GM19463 (cell line): ENCODE measurements at regions not wholly inside any gene's neighbourhood (a gene's known extent, or its start where the extent isn't known, plus 50 kb on each side); places are given as distances from the start of the nearest gene placed in this dataset.
"Not testable (repeated sequence)": the region's sequence is repeated elsewhere in the genome, so short reads cannot be mapped to it uniquely, and the experiment has no call there.

Source experiments
- ATAC-seq: cut with Tn5 transposase; IDR thresholded peaks from one replicate; pipeline ENCODE4 v1.9.1; 2021; ENCODE audit warnings: mild to moderate bottlenecking, moderate library complexity; ENCODE audit not compliant: unreplicated experiment

DNA sequence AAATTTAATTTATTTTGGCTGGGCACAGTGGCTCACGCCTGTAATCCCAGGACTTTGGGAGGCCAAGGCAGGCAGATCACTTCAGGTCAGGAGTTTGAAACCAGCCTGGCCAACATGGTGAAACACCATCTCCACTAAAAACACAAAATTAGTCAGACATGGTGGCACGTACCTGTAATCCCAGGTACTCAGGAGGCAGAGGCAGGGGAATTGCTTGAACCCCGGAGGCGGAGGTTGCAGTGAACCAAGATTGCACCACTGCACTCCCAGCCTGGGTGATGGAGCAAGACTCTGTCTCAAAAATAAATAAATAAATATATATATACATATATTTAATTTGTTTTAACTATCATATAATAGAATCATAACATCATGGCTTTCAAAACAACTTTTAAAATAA, 482.1 kb upstream of the AUTS2 start:
- ATAC-seq = not testable (repeated sequence)

DNA sequence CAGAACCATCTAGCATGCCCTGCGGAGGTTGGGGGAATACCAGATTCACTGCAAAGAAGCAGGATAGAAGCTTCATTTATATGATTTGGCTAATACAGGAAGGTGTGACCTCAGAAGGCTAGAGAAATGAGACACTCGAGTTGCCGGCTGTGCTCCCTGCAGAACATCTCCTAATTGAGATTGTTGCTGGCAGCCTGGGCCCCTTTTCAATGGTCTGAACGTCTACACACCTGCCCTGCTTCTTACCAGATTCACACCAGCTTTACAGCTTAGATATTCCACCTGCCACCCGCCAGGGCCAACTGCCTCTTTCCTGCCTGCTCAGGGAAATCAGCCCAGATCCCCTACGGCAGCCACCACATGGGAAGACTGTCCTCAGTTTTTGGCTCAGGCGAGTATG, 475.3 kb upstream of the AUTS2 start:
- no peak for ATAC-seq

DNA sequence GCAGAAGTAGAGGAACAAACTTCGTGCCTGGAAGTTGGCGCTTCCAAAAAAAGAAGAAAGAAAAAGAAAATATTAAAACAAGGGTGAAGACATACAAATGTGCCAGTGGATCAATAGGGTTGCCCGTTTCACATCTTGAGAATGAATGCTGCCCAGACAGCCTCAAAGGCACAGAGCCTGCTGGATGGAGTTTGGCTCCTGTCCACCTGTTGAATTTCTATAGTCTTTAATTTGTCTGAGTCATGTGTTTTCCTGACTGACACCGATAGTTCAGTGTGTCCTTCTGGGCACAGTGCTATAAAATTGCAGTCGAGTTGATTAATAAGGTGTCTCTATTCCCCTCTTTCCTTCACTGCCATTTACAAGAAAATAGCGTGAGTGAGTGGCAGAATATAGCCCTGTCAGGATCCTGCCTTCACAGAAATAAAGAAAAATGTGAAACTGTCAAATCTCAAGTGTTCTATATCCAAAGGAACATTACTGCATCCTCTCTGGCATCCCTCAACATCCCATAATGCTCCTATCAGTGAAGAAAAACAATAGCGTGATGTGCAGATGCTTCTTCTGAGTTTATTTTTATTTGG, 471.3 kb upstream of the AUTS2 start:
- ATAC-seq = no peak

DNA sequence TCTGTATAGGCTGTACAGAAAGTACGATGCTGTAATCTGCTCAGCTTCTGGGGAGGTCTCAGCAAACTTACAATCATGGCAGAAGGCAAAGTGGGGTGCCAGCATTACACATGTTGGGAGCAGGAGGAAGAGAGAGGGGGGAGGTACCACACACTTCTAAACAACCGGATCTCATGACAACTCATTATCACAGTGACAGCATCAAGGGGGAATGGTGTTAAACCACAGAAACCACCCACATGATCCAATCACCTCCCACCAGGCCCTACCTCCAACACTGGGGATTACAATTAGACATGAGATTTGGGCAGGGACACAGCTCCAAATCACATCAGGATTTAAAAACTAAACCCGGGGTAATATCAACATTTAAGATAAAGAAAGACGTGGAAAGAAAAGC, 468.8 kb upstream of the AUTS2 start:
- no peak for ATAC-seq

DNA sequence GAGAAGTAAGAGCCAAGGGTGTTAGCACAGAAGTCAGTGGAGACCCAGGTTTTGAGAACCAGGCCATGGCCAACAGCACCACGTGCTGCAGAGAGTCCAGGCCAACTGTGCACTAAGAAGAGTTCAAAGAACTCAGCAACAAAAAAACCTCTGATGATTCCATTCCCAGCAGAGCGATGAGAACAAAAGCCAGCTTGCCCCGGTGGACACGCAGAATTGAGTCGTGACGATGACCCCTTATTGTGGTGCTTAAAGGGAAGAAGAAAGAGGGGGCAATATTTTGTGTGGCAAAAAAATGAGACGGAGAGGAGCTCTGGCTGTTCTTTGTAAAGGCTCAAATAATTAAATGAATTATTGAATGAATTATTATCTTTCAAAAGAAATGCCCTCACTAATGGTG, 468.3 kb upstream of the AUTS2 start:
- ATAC-seq = no peak

DNA sequence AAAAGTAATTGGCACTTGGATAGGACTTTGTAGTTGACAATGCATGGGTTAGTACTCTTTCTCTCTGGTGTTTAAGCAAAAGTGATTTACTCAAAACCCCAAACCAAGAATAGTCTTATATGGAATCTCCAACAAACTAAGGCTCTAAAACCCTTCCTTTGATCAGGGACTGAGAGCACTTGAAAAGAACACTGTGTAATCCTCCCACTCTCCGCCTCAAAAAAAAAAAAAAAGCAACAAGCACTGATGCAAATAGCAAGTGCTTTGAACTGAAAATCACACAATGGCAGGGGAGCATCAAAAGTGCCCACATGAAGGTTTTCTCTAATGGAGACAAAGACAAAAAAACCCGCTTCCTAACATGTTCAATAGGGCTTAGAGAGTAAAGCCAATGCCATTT, 467.9 kb upstream of the AUTS2 start:
- no peak for ATAC-seq

DNA sequence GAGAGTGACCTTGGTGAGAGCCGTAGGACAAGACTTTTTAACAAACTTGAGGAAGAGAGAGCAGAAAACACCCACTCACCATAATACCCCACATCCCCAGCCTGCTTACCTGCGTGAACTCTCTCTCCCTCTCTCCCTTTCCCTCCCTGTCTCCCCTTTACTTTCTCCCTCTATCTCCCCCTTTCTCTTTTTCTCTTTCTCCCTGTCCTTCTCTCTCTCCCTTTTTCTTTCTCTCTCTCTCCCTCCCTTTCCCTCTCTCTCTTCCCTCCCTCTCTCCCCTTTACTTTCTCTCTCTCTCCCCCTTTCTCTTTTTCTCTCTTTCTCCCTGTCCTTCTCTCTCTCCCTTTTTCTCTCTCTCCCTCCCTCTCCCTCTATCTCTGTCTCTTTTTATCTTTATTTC, 464.0 kb upstream of the AUTS2 start:
- no peak for ATAC-seq

DNA sequence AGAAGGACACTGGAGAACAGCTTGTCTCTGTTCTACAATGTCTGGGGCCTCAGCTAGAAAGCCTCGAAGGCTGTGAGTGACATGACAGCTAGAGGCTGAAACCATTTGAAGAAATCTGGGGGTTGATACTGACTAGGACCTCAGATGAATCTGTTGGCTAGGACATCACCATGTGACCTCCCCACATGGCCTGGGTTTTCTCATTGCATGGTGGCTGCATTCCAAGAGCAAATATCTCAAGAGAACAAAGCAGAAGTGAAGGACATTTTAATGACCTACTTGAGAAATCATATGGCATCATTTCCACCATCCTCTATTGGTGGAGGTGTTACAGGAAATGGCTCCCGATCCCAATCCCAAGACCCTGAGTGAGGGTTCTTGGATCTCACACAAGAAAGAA, 450.6 kb upstream of the AUTS2 start:
- ATAC-seq = no peak

DNA sequence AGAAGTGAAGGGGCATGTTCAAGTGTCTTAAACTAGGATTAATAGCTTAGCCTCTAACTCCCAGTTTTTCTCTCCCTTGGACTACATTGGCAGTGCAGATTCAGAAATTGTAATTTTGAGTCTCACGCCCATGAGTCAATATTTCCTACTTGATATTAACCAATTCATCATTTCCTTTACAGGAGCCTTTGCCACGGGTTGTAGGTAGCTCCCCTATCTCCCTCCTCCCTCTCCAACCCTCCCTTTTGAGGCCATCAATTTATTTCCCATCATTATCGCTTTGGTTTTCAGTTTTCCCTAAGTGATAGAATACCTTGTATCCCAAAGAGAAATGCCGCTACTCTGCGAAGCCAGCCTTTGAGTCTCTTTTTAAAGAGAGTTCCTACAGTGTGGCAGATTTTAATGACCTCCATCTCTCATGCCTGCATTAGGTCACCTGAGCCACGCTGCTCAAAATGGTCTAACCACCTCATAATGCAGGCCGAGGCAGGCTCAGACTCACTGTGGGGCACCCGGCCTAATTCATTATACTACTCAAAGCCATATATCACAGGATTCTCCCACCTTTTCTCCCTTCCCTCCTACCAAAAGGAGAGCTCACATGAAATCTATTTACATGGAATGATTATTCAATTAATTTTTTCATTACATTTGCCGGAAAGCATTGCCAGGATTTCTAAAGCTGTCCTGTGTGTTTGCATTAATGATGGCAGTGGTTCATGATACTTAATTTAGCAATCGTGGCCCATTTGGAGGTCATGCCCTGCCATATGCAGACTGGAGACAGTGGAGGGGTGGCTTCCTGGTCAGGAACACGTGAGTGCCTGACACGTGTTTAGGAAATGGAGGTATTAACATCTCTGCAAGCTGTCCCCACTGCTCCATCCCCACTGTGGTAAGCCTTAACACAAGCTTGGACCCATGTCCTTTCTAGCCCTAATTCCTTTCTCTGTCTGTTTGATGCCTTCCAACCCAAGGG, 448.2 kb upstream of the AUTS2 start:
- ATAC-seq = no peak

DNA sequence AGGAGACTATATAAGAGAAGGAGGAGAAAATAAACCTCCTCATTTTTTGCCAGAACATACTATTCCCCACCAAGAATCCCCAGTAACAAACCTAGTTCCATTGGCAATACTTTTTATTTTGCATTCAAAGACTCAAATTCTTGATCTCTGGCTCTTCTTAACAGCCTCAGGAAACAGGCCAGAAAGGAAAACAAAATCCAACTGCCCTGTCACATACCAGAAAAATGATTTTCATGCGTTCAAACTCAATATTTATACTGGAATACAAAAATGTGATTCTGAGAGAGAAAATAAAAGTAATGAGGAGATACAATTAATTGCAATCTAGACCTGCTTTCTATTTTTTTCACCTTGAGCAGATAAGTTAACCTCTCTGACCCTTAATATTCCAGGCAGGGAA, 435.9 kb upstream of the AUTS2 start:
- no peak for ATAC-seq

DNA sequence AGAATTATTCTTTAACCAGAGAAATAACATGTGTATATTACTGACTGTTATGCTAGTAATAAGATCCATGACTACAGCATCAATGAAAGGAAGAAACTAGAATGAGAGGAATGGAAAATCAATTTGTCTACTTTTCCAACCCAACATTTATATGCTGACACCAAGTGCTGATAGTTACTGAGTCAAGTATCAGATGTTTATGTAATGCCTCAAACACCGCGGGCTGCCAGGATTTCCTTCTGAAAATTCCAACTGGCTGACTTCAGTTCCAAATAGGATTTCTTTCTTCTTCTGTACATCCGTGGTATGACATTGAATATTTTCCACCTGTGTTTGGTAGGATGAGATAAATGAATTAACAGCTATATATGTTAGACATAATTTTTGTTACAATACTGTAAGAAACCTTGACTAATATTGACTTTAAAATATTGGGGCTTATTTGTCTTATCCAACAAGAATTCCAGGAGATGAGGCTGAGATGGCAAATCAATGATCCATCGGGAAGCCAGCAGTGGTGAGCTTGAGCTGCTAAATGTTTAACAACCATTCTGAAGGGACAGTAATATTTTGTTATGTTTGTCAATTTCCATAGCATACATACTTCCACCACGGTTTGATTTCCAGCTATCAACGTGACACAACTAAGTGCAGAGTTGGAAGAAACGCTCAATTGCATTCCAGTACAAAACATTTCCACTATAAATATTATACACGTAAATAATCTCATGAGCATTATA, 435.2 kb upstream of the AUTS2 start:
- ATAC-seq = no peak

DNA sequence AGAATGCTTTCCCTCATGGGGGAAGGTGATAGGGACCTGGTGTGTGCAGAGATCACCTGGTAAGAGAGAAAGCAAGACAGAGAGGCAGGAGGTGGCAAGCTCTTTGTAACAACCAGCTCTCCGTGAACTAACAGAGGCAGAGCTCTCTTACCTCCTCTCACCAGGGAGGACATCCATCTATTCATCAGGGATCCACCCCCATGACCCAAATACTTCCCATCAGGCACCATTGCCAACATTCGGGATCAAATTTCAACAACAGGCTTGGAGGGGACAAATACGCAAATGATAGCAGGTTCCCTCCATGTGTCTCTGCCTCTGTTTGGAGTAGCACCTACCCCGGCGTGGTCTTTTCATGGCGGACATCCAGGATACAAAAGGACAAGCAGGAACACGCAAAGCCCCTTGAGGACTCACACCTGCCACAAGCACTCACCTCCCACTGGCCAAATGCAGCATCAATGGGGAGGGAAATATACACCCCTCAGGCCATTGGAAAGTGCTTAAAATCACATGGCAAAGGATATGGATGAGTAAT, 431.2 kb upstream of the AUTS2 start:
- no peak for ATAC-seq

DNA sequence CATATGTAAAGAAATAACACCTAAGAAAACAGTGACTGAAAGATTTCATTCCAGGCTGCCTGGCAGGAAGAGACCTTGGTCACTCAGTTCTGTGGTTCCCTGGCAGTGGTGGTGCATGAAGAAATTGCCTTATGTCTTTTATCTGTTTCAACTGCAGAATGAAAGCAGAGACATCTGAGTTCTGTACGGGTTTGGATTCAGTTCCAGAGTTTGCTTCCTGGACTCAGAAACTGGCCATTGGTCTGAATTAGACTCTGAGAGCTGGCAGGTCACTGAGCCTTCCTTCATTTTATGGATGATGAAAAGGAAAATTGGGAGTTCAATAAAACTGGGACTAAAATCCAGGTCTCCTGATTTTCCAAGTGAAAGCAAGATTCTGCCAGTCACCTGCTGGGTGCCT, 428.9 kb upstream of the AUTS2 start:
- no peak for ATAC-seq

DNA sequence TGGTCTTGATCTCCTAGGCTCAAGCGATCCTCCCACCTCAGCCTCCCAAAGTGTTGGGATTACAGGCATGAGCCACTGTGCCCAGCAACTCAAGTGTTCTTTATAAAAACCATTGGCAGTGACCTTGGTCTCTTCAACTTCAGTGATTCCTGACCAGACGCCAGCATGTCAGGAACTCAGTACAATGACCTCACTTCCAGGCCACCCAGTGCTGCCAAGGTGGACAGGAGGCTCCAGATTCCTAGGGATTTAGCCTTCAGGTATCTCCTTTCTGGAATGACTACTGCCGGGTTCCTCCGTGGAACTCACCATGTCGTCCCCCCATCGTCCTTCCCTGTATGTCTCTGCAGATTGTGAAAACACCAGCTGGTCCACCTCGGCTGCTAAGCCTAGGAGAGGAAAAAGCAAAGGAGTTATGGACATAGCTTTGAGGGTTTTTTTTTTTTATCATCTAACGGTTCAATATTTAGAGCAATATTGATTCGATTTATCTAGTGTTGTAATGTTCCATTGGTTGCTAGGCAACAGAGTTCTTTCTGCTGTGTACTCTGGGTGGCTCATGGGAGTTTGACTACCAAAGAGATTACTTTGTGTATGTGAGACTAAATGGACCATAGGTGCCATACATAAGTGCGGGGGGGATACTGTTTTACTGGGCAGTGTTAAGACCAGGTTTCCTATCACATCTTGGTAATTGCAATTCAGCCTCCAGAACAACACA, 425.8 kb upstream of the AUTS2 start:
- ATAC-seq = no peak

DNA sequence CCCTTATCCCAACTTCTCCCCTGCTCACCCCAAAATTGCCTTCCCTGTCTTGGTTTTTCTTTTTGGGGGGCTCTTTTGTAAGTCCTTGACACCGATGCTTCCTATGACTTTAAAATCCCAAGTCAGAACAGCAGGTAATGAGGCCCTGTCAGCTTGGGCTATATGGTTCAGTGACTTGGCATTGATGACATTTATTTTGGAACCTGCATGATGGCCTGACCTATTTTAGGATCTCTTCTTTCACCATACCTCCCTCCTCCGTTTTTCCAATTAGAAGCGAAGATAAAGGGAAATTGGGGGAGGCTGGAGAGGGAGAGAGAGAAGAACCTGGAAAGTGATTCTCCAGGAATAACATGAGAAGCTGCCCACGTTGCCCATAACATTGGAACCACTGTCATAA, 424.9 kb upstream of the AUTS2 start:
- ATAC-seq = no peak

DNA sequence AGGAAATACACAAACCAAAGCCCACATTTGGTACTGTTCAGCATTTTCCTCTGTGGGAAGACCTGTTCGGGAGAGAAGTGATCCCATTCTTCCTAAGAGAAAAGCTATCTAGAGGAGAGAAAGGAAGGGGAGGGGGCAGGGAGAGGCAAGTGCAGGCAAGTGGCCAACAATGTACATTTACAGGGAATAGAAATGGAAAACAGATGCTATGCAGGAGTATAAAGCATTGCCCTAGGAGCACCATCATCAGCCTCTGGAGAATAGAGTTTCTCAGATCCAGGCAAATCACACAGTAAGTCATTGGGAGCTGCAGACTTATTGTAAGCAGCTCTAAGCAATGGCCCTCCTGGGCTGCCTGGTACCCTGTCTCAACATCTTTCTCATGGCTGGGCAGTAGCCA, 424.4 kb upstream of the AUTS2 start:
- ATAC-seq = no peak

DNA sequence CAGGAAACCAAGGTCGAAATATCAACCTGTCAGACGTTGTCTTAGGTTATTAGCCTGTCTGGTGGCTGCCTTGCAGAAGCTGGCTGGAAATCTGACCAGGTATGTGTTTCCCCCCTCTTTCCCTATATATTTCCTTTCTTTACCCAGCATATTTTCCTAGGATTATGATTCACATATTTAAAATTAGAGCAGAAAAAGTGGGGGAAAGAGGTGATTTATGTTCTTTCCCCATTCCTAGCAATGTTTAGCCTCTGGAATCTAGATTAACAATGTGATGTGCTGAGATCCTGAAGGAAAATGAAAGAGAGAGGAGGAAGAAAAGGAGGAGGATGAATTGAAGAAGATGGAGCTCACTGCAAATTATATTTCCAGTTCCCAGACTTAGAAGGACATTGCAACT, 421.4 kb upstream of the AUTS2 start:
- no peak for ATAC-seq

DNA sequence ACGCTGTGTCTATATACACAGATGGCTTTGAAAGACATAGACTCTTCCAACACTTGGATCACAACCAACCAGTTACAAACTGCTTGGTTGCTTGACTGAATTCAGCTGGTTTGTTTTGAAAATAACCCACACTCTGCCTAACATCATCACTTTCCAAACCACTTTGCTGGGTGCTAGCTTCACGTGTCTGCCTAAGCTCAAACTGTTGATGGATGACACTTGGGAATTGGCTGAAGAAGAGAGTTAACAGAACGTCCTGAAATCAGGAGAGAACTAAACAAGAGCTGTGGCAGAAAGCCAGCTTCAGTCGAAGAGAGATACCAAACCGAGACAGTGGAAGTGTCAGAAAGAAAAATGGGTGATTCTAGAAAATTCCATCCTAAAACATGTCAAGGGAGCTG, 420.8 kb upstream of the AUTS2 start:
- ATAC-seq = no peak

DNA sequence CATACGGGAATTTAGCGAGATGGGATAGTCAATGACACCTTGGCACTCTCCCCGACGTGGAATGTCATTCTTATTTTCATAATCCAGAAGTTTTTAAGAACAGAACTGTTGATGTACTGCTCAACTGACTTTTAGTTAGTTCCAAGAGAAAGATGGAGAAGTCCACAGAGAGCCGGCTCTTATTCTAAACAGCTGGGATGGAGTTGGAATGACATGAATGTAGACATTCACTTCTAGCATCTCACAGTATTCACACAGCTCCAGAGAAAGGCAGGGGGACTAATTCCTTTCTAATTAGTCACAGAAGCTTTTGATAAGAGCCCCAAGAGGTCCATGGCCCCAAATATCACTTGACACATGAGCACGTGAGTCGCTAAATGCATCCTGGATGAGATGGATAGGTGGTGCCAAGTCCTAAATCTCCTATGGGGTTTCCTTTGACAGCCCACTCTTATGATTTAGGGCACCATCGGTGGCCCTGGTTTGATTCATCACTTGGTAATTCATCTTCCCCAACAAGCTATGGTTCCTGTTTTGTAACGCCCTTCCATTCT, 420.3 kb upstream of the AUTS2 start:
- ATAC-seq = no peak

DNA sequence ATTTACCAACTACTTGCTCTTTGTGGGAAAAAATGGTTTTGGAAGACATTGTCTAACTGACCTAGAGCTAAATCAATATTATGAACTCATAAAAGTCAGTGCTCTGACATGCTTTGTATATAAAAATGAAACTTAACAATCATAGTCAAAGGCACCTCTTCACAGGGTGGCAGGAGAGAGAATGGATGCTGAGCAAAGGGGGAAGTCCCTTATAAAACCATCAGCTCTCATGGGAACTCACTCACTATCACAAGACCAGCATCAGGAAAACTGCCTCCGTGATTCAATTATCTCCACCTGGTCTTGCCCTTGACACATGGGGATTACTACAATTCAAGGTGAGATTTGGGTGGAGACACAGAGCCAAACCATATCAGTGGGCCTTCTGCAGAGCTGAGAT, 417.6 kb upstream of the AUTS2 start:
- no peak for ATAC-seq
